SH-SY5Y (cell line): ENCODE measurements at regions not wholly inside any gene's neighbourhood (a gene's known extent, or its start where the extent isn't known, plus 50 kb on each side); places are given as distances from the start of the nearest gene placed in this dataset.

ENCODE experiments used
- GATA2 ChIP-seq: IDR thresholded peaks from 2 replicates; pipeline ENCODE4 v1.6.1; 2011; ENCODE audit warnings: mild to moderate bottlenecking, low read depth, low read length
- GATA3 ChIP-seq: IDR thresholded peaks from 2 replicates; pipeline ENCODE4 v1.6.1; 2011; ENCODE audit warnings: low read depth, mild to moderate bottlenecking, low read length, moderate library complexity

DNA sequence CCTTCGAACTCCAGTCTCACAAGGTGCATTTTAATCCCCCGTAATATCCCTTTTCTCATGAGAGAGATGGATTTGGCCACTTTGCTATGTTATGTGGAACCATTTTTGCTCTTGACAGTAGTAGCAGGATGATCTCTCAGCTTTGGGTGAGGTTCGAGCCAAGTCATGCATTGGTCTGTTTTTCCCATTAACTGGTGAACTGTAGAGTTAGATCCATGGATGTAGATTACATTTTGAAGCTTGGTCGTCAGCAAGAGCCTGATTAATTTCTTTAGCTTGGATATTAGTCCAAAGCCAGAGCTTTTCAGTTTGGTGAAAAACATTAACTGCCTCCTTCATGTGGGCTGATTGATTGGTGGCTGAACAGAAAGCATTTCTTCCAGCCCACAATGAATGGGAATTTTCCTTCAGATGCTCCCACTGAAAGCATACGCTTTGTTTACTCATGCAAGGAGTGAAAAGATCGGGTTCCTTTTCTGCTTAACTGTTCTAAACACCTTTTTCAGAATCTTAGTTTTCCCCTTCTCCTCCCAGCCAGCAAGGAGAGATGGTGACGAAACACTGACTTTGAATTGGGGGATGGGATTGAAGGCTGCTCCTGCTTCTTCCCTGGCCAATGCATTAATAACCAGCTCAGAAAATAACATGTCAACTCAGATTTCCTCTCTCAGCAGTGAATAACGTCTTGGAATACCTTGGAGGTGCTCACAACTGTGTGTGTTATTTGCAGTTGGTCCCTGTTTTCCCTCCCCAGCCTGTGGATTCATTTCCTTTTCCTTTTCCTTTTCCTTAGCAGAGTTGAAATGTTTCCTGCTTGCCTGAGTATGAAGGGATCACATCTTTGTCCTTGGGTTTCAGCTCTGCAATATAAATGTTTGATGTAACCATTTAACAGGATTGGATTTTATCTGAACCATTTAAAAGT, 351.8 kb upstream of the FZD8 start:
- no peak for TF ChIP-seq GATA3
- no peak for TF ChIP-seq GATA2
